HG03159 (cell line): ENCODE measurements at regions not wholly inside any gene's neighbourhood (a gene's known extent, or its start where the extent isn't known, plus 50 kb on each side); places are given as distances from the start of the nearest gene placed in this dataset.
"Not testable (repeated sequence)": the region's sequence is repeated elsewhere in the genome, so short reads cannot be mapped to it uniquely, and the experiment has no call there.

ENCODE experiments used
- ATAC-seq: cut with Tn5 transposase; IDR thresholded peaks from one replicate; pipeline ENCODE4 v1.9.1; 2021; ENCODE audit warnings: mild to moderate bottlenecking, moderate library complexity; ENCODE audit not compliant: unreplicated experiment

DNA sequence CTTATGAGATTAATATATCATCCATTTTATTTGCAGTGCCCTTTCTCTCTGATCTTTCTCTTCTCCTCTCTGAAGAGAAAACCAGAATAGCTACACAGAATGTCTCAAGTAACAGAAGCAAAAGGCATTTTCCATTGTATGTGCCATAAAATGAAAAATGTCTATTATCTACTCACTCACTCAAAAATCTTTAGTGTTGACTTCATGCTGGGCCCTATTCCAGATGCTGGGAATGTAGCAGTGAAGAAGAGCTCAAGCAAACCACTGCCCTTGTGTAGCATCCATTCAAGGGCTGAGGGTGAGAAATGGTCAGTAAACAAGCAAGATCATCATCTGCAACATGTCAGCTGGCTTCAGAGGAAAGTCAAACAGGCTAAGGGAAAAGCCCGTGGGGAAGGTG lies 427.7 kb downstream of the METTL4 start:
- ATAC-seq, result no peak

DNA sequence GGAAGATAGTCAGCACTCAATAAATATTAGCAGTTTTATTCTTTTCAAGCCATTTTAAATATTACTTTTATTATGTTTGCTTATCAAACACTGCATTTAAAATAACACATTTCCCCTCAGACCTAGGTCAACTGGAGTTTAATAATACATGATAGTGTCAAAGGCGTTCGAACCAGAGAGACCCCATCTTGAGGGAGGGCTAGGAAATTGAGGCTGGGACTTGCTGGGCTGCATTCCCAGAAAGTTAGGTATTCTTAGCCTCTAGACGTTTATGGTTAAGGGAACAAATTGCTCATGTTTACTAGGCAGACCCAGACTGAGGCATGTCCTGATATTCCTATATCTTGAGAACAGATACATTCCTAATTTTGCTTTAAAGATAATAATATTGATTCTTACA lies 426.5 kb downstream of the METTL4 start:
- ATAC-seq, result no peak

DNA sequence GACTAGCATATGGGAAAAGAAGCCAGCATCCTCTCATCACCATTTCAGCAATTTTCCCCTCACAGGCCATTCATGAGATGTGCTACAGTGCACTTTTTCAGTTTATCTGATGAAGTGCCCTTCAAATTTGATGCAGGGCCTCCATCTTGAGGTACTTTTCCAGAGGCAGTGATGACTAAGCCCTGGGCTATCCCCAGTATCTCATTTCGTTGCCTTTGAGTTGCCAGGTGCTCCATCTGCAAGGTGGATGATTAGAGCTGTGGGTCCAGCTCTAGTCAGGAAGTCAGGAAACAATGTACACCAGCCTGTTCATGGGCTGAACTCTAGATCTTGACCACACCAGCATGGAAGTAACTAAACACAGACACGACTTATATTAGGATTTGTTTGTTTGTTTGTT lies 425.2 kb downstream of the METTL4 start:
- ATAC-seq, result no peak

- ATAC-seq, result no peak
These were observed 424.6 kb downstream of the METTL4 start for GRCh38 chr18:2146754-2147153.

DNA sequence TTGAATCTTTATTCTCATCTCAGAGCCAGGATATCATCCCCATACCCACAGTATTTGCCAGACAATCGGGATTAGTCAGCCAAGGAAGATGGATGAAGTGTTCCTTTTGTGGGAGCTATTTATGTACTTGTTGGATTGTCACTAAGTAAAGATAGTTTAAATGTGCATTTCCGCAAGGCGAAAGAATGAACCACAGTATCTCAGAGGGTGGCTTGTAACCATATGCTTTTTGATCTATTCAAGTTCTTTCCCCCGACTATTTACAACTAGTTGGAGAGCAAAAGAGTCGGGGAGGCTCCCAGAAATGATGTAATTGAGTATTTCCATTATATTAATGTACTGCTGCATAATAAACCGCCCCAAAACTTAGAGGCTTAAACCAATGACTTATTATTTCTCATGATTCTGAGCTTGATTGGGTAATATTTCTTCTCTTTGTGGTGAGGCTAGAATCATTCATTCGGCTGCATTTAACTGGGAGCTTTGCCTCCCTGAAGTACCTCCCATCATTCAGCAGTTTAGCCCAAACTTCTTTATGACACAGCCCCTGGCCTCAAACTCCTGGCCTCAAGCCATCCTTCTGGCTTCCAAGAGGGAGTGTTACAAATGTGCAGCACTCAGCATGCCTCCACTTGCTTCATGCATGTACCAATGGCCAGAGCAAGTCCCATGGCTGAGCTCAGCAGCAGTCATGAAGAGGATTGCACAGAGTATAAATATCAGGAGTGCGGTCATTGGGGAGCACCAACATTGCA lies 423.7 kb downstream of the METTL4 start:
- ATAC-seq, result no peak

DNA sequence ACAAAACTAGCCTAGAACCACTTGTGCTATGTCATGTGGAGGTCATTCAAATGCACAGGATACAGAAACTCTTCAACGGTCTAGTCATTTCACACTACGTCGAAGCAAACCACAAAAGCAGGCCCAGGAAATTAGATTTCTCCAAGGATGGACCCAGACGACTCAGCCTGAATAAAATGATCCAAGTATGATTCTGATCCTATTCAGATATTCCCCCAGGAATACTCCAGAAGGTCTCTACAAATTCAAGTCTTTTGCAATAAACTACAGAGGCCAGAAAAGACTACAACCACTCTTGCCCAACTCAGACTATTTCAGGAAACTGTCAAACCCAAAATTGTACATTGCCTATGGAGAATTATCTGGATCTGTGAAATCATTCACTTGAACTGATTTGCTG lies 422.5 kb downstream of the METTL4 start:
- no peak for ATAC-seq

- ATAC-seq, result no peak
These were observed 420.7 kb downstream of the METTL4 start for GRCh38 chr18:2150566-2150965.

GRCh38 chr18:2154278-2154677 lies 417.0 kb downstream of the METTL4 start:
- ATAC-seq, result no peak

GRCh38 chr18:2164644-2165550 lies 406.4 kb downstream of the METTL4 start:
- ATAC-seq, result no peak

DNA sequence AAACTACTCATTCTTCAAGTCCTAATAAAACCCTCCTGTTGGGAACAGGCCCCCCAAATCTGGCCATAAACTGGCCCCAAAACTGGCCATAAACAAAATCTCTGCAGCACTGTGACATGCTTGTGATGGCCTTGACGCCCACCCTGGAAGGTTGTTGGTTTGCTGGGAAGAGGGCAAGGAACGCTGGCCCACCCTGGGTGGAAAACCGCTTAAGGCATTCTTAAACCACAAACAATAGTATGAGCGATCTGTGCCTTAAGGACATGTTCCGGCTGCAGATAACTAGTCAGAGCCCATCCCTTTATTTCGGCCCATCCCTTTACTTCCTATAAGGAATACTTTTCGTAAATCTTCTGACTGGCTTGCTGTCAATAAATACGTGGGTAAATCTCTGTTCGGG lies 404.4 kb downstream of the METTL4 start:
- ATAC-seq, result not testable (repeated sequence)

GRCh38 chr18:2168022-2168421 lies 403.3 kb downstream of the METTL4 start:
- ATAC-seq, result no peak

GRCh38 chr18:2169656-2170055 lies 401.6 kb downstream of the METTL4 start:
- no peak for ATAC-seq

GRCh38 chr18:2171840-2172625 lies 399.3 kb downstream of the METTL4 start:
- ATAC-seq, result no peak

DNA sequence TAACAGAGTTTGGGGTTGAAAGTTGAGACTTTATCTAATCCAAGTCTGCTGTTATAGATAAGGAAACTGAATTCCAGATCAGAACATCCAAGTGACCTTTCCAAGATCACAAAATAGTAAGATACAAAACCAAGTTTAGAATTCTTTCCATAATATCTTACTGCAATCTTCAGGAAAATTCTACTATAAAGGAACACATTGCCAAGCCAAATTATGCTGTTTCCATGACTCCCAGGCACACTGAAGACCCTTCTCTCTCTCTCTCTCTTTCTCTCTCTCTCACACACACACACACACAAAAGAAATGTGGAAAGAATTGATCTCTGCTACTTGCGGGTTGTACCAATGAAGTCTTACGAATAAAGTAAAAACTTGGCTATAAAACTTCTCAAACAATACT lies 398.4 kb downstream of the METTL4 start:
- ATAC-seq, result no peak

DNA sequence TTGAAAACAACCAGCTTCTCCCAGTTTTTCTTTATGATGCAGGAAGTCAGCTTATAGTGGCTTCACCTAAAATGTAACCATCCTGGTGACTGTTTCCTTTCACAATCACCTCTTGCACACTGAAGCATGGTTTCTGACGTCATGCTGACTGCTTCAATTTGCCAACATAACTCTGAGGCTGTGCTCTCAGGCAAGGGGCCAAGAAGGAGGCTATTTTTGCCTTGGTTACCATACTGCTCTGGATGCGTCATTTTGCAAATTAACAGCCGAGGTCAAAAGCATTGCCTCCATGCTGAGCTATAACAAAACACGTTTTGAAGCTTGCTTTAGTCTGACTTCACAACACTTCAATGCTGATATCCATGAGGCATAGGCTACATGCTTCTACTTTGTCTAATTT lies 397.8 kb downstream of the METTL4 start:
- ATAC-seq, result no peak

- no peak for ATAC-seq
These were observed 393.3 kb downstream of the METTL4 start for GRCh38 chr18:2178036-2178435.

GRCh38 chr18:2179498-2180183 lies 391.7 kb downstream of the METTL4 start:
- no peak for ATAC-seq

GRCh38 chr18:2180586-2180985 lies 390.7 kb downstream of the METTL4 start:
- ATAC-seq, result no peak

GRCh38 chr18:2183432-2183831 lies 387.9 kb downstream of the METTL4 start:
- no peak for ATAC-seq

- ATAC-seq, result no peak
These were observed 384.3 kb downstream of the METTL4 start for GRCh38 chr18:2186967-2187366.

DNA sequence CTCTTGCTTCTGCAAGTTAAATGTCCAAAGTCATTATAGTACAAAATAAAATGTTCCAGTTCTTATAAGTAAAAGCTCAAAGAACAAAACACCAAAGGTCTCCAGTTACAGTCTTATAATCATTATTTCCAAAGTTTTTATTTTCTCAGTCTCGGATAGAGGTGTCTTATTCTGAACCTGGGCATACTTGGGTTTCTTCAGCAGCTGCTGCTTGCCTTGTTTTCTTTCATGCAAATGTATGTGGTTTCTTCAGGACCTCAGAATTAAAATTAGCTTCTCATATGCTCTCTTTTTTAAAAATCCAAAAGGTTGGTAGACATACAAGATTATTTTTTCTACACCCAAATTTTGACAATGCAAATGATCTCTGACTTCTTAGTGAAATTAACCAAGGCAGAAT lies 383.0 kb downstream of the METTL4 start:
- no peak for ATAC-seq
